ENCODE measurements at regions not wholly inside any gene's neighbourhood (a gene's known extent, or its start where the extent isn't known, plus 50 kb on each side); places are given as distances from the start of the nearest gene placed in this dataset.

DNA sequence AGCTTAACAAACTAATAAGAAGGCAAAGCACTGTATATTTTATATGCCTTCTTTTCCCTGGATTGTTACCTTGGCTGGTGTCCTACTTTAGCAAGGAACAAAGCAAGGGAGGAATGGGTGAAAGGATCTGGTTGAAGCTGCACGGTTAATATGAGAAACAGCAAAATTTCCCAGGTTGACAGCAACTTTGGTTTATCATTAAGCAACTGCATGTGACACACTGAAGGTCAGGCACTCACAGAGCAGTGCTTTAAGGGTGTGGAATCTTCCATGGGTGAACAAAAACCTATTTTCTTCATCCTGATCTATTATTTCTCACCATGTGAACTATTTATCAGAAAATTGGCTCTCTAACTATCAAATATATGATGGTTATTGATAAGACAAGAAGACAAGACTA lies 109.0 kb upstream of the ATP10B start:
- H3K9me3 ChIP-seq = no peaks in the 10 kb centered on the region
- no peaks in the 10 kb centered on the region for H3K27me3 ChIP-seq
- DNase-seq = no peak
- no peaks in the 10 kb centered on the region for H3K36me3 ChIP-seq
- H3K27ac ChIP-seq = no peak overlapping the region
- 32 to 67% (median 43%) methylated on average over 1 of the region's 1 CpG for WGBS, 5 donors
- H3K4me1 ChIP-seq = peaks cover 0 to 8% (median 3%) of the 10 kb centered on the region in 4 donors
- intact Hi-C loops (cut with DNase I; ENCODE audit: low total_unique reads) = no loop called here
- H3K4me3 ChIP-seq = no peak overlapping the region
- TF ChIP-seq CTCF (IDR thresholded peaks at IDR 0.05) = no peak
- TF ChIP-seq POLR2A (IDR thresholded peaks at IDR 0.05) = no peak

DNA sequence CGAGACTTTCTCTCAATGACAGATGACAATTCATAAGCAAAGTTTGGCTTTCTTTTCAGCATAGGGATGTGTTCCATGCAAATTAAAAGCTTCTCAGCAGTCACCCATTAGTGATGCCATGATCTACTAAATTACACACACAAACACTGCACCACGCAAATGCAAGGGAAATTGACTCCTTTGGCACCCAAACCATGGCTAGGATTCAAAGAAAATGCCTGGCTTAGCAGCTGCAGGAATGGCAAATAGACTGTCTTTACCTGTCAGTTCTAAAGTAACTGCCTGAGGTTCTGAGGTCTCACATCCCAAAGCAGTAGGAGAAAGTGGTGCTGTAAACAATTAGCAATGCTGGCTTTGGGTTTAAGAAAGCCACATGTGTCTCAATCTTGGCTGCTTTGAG lies 108.6 kb upstream of the ATP10B start:
- no peak for TF ChIP-seq CTCF (IDR thresholded peaks at IDR 0.05)
- TF ChIP-seq EP300 (IDR thresholded peaks at IDR 0.05) = no peak
- no peak for TF ChIP-seq POLR2A (IDR thresholded peaks at IDR 0.05)
- TF ChIP-seq POLR2AphosphoS5 (IDR thresholded peaks at IDR 0.05) = no peak
- intact Hi-C loops (cut with DNase I; ENCODE audit: low total_unique reads) = no loop called here
- no peak overlapping the region for H3K27ac ChIP-seq
- no peak overlapping the region for H3K4me3 ChIP-seq
- H3K4me1 ChIP-seq = peaks cover 0 to 8% (median 3%) of the 10 kb centered on the region in 4 donors
- DNase-seq = no peak
- no peaks in the 10 kb centered on the region for H3K9me3 ChIP-seq
- no peaks in the 10 kb centered on the region for H3K36me3 ChIP-seq
- WGBS, 5 donors = 49 to 79% (median 62%) methylated on average over 2 of the region's 2 CpGs
- no peaks in the 10 kb centered on the region for H3K27me3 ChIP-seq

- Histone ChIP-seq H3K4me3 (no peak overlapping the region), H3K36me3 (no peaks in the 10 kb centered on the region), H3K9me3 (no peaks in the 10 kb centered on the region), H3K27ac (no peak overlapping the region), H3K4me1 (peaks cover 0 to 8% (median 3%) of the 10 kb centered on the region in 4 donors), H3K27me3 (no peaks in the 10 kb centered on the region)
- peak; percentile 56 to 90 for DNase-seq
- intact Hi-C loops (cut with DNase I; ENCODE audit: low total_unique reads) = no loop called here
- no peak for TF ChIP-seq EP300 (IDR thresholded peaks at IDR 0.05)
- no peak for TF ChIP-seq CTCF (IDR thresholded peaks at IDR 0.05)
- TF ChIP-seq POLR2AphosphoS5 (IDR thresholded peaks at IDR 0.05) = peak in 1 of 3 donors; percentile 8
- no peak for TF ChIP-seq POLR2A (IDR thresholded peaks at IDR 0.05)
- WGBS, 5 donors = 20 to 49% (median 37%) methylated on average over 2 of the region's 2 CpGs
Observed at GRCh38 chr5:160959804-160960203, 107.8 kb upstream of the ATP10B start.

DNA sequence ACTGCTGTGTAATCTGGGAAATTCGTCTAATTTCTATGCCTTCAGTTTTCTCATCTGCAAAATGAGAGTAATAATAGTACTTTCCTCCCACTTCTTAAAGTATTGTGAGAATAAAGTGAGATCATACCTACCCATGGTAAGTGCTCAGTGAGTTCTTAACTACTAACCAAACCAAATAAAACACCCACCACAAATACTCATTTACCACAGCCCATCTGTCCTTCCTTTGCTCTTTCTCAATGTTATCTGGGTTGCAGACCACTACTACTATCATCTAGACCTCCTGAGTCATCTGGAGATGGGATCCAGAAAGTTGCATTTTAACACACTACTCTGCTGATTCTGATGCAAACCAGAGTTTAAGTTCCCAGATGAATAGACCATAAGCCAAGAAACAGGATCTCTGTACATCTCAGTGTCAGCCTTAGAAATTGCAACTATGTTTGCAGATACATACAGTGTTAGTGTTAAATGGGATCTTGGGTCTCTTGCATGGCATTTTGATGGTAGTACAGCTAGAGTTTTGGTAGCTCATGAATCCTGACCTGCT lies 105.4 kb upstream of the ATP10B start:
- Histone ChIP-seq H3K4me3 (no peak overlapping the region), H3K27ac (no peak overlapping the region), H3K9me3 (no peaks in the 10 kb centered on the region), H3K4me1 (peaks cover 0 to 8% (median 3%) of the 10 kb centered on the region in 4 donors), H3K36me3 (no peaks in the 10 kb centered on the region), H3K27me3 (no peaks in the 10 kb centered on the region)
- DNase-seq = no peak
- 72 to 82% (median 78%) methylated on average over 1 of the region's 1 CpG for WGBS, 5 donors
- intact Hi-C loops (cut with DNase I; ENCODE audit: low total_unique reads) = no loop called here
- TF ChIP-seq POLR2AphosphoS5 (IDR thresholded peaks at IDR 0.05) = no peak
- TF ChIP-seq EP300 (IDR thresholded peaks at IDR 0.05) = no peak
- TF ChIP-seq CTCF (IDR thresholded peaks at IDR 0.05) = no peak
- no peak for TF ChIP-seq POLR2A (IDR thresholded peaks at IDR 0.05)
